Endothelial cell of umbilical vein (primary cell): ENCODE measurements at regions not wholly inside any gene's neighbourhood (a gene's known extent, or its start where the extent isn't known, plus 50 kb on each side); places are given as distances from the start of the nearest gene placed in this dataset.

Experiments used
- BruUV-seq: library from RNA; stranded (reverse); fragments of 400-500 nt; replicated peaks from 2 replicates; lab custom pipeline; 2021; lab: Mats Ljungman, UMichigan
- CTCF ChIA-PET: fragments of 300-600, 350-600 bp; sonication (Branson Sonifier 250); formaldehyde crosslinking; loops from one replicate; lab custom pipeline; 2021; ENCODE audit warnings: antibody characterized with exemption, inconsistent platforms; lab: Charles Lee
- POLR2A ChIA-PET: fragments of 300-600, 350-600 bp; sonication (Branson Sonifier 250); formaldehyde crosslinking; loops from one replicate; lab custom pipeline; 2021; ENCODE audit warnings: antibody characterized with exemption, inconsistent platforms; lab: Charles Lee
- DNase-seq: peaks from one replicate; pipeline ENCODE4 v3.0.0-alpha.2; 2011; ENCODE audit warnings: low read depth, low spot score
- FAIRE-seq: peaks from 2 replicates; lab custom pipeline; 2011; peaks lifted over from hg19 to GRCh38; lab: Jason Lieb, UNC
- H2AFZ ChIP-seq: 2 replicates; pipeline ENCODE4 v1.6.0; 2012; ENCODE audit warnings: low read depth, low read length, control low read depth, inconsistent platforms
- H3K27ac ChIP-seq: 2 replicates; pipeline ENCODE4 v1.5.1; 2011; ENCODE audit warnings: low read depth, mild to moderate bottlenecking, control low read depth, low read length, moderate library complexity; ENCODE audit not compliant: insufficient read depth
- H3K27me3 ChIP-seq, 2 experiments: 2 replicates each; pipeline versions ENCODE4 v1.6.0 to v1.6.1; 2011; ENCODE audit warnings: low read length in 2 of 2, mixed read lengths in 1 of 2; ENCODE audit not compliant: control insufficient read depth in 2 of 2, insufficient read depth in 2 of 2
- H3K36me3 ChIP-seq, 2 experiments: 2 replicates in 1 of 2; 3 replicates in 1 of 2; pipeline ENCODE4 v1.5.1; 2011; ENCODE audit warnings: low read length in 2 of 2, mild to moderate bottlenecking in 1 of 2, moderate library complexity in 1 of 2; ENCODE audit not compliant: control insufficient read depth in 2 of 2, insufficient read depth in 2 of 2; ENCODE audit errors: extremely low read depth in 1 of 2
- H3K4me1 ChIP-seq: 3 replicates; pipeline ENCODE4 v1.5.1; 2011; ENCODE audit warnings: mild to moderate bottlenecking, low read length; ENCODE audit not compliant: control insufficient read depth, insufficient read depth; ENCODE audit errors: extremely low read depth
- H3K4me2 ChIP-seq: 2 replicates; pipeline ENCODE4 v1.6.1; 2011; ENCODE audit warnings: low read length, control low read depth, mixed read lengths; ENCODE audit not compliant: insufficient read depth
- H3K4me3 ChIP-seq, 3 experiments: fragments of 200-600 bp in 1 of 3; sonication (generic), shearing (Covaris generic) in 1 of 3; replicated peaks in 1 of 3; 2 replicates each; pipeline ENCODE4 v1.5.1; 2011 to 2016; ENCODE audit warnings: control low read depth in 3 of 3, low read length in 3 of 3, mild to moderate bottlenecking in 2 of 3, inconsistent platforms in 1 of 3, low read depth in 1 of 3, moderate library complexity in 1 of 3; ENCODE audit not compliant: insufficient read depth in 1 of 3
- H3K79me2 ChIP-seq: 2 replicates; pipeline ENCODE4 v1.6.0; 2012; ENCODE audit warnings: low read length, inconsistent platforms; ENCODE audit not compliant: control insufficient read depth, insufficient read depth
- H3K9ac ChIP-seq: replicated peaks from 2 replicates; pipeline ENCODE3; 2011; ENCODE audit warnings: low read length, control low read depth; ENCODE audit not compliant: insufficient read depth; ENCODE audit errors: extremely low read depth
- H3K9me1 ChIP-seq: replicated peaks from 3 replicates; pipeline ENCODE4 v1.6.0; 2011; ENCODE audit warnings: mild to moderate bottlenecking, low read length; ENCODE audit not compliant: control insufficient read depth, insufficient read depth; ENCODE audit errors: extremely low read depth
- H3K9me3 ChIP-seq: replicated peaks from 2 replicates; pipeline ENCODE4 v1.5.1; 2012; ENCODE audit warnings: low read length, inconsistent platforms; ENCODE audit not compliant: control insufficient read depth, insufficient read depth
- H4K20me1 ChIP-seq: replicated peaks from 2 replicates; pipeline ENCODE3; 2011; ENCODE audit warnings: mild to moderate bottlenecking, low read length; ENCODE audit not compliant: control insufficient read depth, insufficient read depth; ENCODE audit errors: extremely low read depth
- EZH2 ChIP-seq: IDR thresholded peaks from 2 replicates; pipeline ENCODE4 v1.6.1; 2012; ENCODE audit warnings: borderline replicate concordance, low read depth, mild to moderate bottlenecking, moderate library complexity, low read length, inconsistent platforms; ENCODE audit not compliant: severe bottlenecking
- FOS ChIP-seq: IDR thresholded peaks from 2 replicates; pipeline ENCODE4 v1.6.1; 2011; ENCODE audit warnings: mild to moderate bottlenecking, low read length, moderate library complexity, borderline replicate concordance; ENCODE audit not compliant: insufficient read depth
- GATA2 ChIP-seq: IDR thresholded peaks from 2 replicates; pipeline ENCODE4 v1.7.0; 2011; ENCODE audit warnings: low read depth, mild to moderate bottlenecking, moderate library complexity, mixed read lengths, low read length; ENCODE audit not compliant: insufficient read length, insufficient read depth
- JUN ChIP-seq: IDR thresholded peaks from 2 replicates; pipeline ENCODE4 v1.6.1; 2011; ENCODE audit warnings: borderline replicate concordance, low read depth; ENCODE audit not compliant: insufficient read length, insufficient read depth
- MYC ChIP-seq: IDR thresholded peaks from one replicate; pipeline ENCODE4 v1.6.1; 2011; ENCODE audit warnings: mild to moderate bottlenecking, low read depth, low read length
- POLR2A ChIP-seq: IDR thresholded peaks from 2 replicates; pipeline ENCODE4 v1.6.1; 2012; ENCODE audit warnings: low read depth, mild to moderate bottlenecking, control low read depth, low read length
- dilution Hi-C: fragments of 300-500 bp; cut with MboI; formaldehyde crosslinking; loops from one replicate; pipeline ENCODE4 v1.15.0; 2019; ENCODE audit warnings: low sequenced_read_pairs; ENCODE audit not compliant: extremely low pct_ligation_motif_present
- intact Hi-C: fragments of 100-400 bp; cut with micrococcal nuclease; formaldehyde crosslinking; loops from one replicate; pipeline ENCODE4 v1.10.0; 2022
- TF ChIP-seq, protein P1 (sequence below): IDR thresholded peaks from 2 replicates; pipeline ENCODE4 v1.6.1; 2011; ENCODE audit not compliant: insufficient read depth, insufficient read length

DNA sequence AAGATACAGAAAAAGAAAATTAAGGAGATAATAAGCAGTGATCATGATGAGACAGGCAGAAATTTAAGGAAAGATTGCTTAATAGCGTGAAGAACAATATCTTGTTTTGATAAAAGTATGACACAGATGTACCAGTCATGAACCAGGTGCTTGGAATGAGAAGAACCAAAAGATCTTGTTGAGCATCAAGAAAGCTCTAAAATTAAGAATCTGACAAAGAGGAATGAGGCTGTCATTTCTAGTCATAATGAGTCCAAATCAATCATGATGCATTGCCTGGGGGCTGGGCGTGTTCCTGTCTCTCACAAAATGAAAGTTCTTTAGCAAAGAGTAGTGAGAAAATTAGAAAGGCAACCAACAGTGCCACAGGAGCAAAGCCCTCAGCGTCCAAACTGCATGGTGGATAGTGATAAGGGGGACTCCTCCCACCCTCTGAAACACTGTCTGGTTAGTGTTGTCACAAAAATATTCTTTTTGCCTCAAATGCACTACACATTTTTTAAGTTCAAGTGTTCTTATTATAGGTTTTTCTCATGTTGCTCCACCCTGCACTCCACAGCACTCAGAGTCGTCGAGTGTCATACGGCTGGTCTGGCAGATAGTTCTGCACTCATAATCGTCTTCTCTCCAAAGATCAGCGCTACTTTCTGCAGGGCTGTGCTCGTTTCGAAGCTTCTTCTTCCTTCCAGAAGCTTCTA, 439.6 kb downstream of the TNS3 start:
- Histone ChIP-seq H3K4me1 (no peaks in the 10 kb centered on the region), H3K4me2 (no peak overlapping the region), H3K27me3 (peaks cover 0 to 17% of the 10 kb centered on the region in 2 experiments), H3K36me3 (no peaks in the 10 kb centered on the region), H3K4me3 (no peak overlapping the region), H3K9ac (no peak overlapping the region), H2AFZ (no peak overlapping the region), H3K27ac (no peak overlapping the region), H3K9me1 (no peaks in the 10 kb centered on the region), H4K20me1 (no peaks in the 10 kb centered on the region), H3K9me3 (no peaks in the 10 kb centered on the region), H3K79me2 (no peaks in the 10 kb centered on the region)
- FAIRE-seq (no peak), DNase-seq (no peak)
- intact Hi-C loops (no loop called here), dilution Hi-C loops (no loop called here)
- TF ChIP-seq FOS (no peak), GATA2 (no peak), MYC (no peak), POLR2A (no peak)
- TF ChIP-seq, protein P1, sequence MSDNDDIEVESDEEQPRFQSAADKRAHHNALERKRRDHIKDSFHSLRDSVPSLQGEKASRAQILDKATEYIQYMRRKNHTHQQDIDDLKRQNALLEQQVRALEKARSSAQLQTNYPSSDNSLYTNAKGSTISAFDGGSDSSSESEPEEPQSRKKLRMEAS: no peak
- CTCF ChIA-PET: no interaction called here
- no TSS peak for BruUV-seq
- POLR2A ChIA-PET: no interaction called here

DNA sequence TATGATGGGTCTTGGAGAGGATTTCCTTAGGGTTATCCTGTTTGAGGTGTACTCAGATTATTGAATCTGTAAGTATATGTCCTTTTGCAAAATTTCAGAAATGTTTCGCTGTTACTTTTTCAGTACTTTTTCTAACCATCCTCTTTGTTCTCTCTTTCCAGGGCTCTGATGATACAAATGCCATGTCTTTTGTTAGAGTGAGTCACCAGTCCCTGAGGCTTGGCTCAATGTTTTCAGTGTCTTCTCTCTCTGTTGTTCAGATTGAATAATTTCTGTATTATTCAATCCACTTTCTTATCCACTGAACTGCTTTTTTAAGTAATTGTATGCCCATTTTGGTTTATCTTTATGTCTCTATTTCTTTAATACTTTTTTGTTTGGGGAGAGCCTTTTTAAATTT, 449.4 kb downstream of the TNS3 start:
- DNase-seq (no peak), FAIRE-seq (no peak)
- no TSS peak for BruUV-seq
- no peaks in the 10 kb centered on the region for H3K9me3 ChIP-seq
- peaks cover 2% of the 10 kb centered on the region for H3K9me1 ChIP-seq
- no peaks in the 10 kb centered on the region for H3K79me2 ChIP-seq
- intact Hi-C loops (no loop called here), dilution Hi-C loops (no loop called here)
- no peaks in the 10 kb centered on the region for H4K20me1 ChIP-seq
- no peaks in the 10 kb centered on the region for H3K4me1 ChIP-seq
- TF ChIP-seq JUN: no peak
- TF ChIP-seq, protein P1: no peak
- no peak for TF ChIP-seq EZH2
- H3K27me3 ChIP-seq: peaks cover 0 to 9% of the 10 kb centered on the region in 2 experiments
- H3K36me3 ChIP-seq: no peaks in the 10 kb centered on the region
- H3K9ac ChIP-seq: no peak overlapping the region
- ChIA-PET POLR2A (no interaction called here), CTCF (no interaction called here)
- H3K4me3 ChIP-seq: no peak overlapping the region
- no peak overlapping the region for H2AFZ ChIP-seq
- no peak overlapping the region for H3K27ac ChIP-seq
- H3K4me2 ChIP-seq: no peak overlapping the region
